HEK293T (cell line): ENCODE measurements at regions not wholly inside any gene's neighbourhood (a gene's known extent, or its start where the extent isn't known, plus 50 kb on each side); places are given as distances from the start of the nearest gene placed in this dataset.
"Not testable (repeated sequence)": the region's sequence is repeated elsewhere in the genome, so short reads cannot be mapped to it uniquely, and the experiment has no call there.

ENCODE experiments used
- CTCF ChIA-PET: fragments of 350-600 bp; formaldehyde crosslinking; extraction: SDS; loops from one replicate; lab custom pipeline; 2021; ENCODE audit warnings: antibody characterized with exemption, inconsistent platforms; lab: Yijun Ruan, JAX
- POLR2A ChIA-PET: fragments of 350-600 bp; formaldehyde crosslinking; extraction: SDS; loops from one replicate; lab custom pipeline; 2020; ENCODE audit warnings: antibody characterized with exemption, inconsistent platforms; lab: Yijun Ruan, JAX
- DNase-seq: peaks from one replicate; pipeline ENCODE4 v3.0.0; 2012; ENCODE audit warnings: mixed read lengths; ENCODE audit errors: extremely low spot score
- ARNT ChIP-seq: fragments of 450-650 bp; IDR thresholded peaks from 2 replicates; pipeline ENCODE4 v1.6.1; 2017; ENCODE audit warnings: mild to moderate bottlenecking
- BHLHE40 ChIP-seq: fragments of 450-650 bp; IDR thresholded peaks from 2 replicates; pipeline ENCODE4 v1.6.1; 2016; ENCODE audit warnings: mild to moderate bottlenecking, moderate library complexity, borderline replicate concordance
- CTBP1 ChIP-seq: fragments of 450-650 bp; IDR thresholded peaks from 2 replicates; pipeline ENCODE4 v1.6.1; 2016; ENCODE audit warnings: borderline replicate concordance
- ELF4 ChIP-seq: fragments of 450-650 bp; IDR thresholded peaks from 2 replicates; pipeline ENCODE4 v1.6.1; 2017; ENCODE audit warnings: antibody characterized with exemption
- FOXA1 ChIP-seq: fragments of 450-650 bp; IDR thresholded peaks from 2 replicates; pipeline ENCODE4 v1.6.1; 2016; ENCODE audit warnings: mild to moderate bottlenecking
- FOXK2 ChIP-seq: fragments of 450-650 bp; IDR thresholded peaks from 2 replicates; pipeline ENCODE4 v1.6.1; 2016; ENCODE audit warnings: mild to moderate bottlenecking
- FOXM1 ChIP-seq: fragments of 450-650 bp; IDR thresholded peaks from 2 replicates; pipeline ENCODE4 v1.6.1; 2017; ENCODE audit warnings: mild to moderate bottlenecking, borderline replicate concordance
- HDGF ChIP-seq: fragments of 450-650 bp; IDR thresholded peaks from 2 replicates; pipeline ENCODE4 v1.6.1; 2017; ENCODE audit warnings: antibody characterized with exemption, borderline replicate concordance
- L3MBTL2 ChIP-seq: fragments of 450-650 bp; conservative IDR thresholded peaks from 2 replicates; pipeline ENCODE4 v1.6.1; 2016; ENCODE audit warnings: mild to moderate bottlenecking
- LEF1 ChIP-seq: fragments of 450-650 bp; IDR thresholded peaks from 2 replicates; pipeline ENCODE4 v1.6.1; 2017; ENCODE audit warnings: mild to moderate bottlenecking, borderline replicate concordance
- NFRKB ChIP-seq: fragments of 450-650 bp; IDR thresholded peaks from 2 replicates; pipeline ENCODE4 v1.6.1; 2016; ENCODE audit warnings: mild to moderate bottlenecking, moderate library complexity
- PKNOX1 ChIP-seq: fragments of 450-650 bp; IDR thresholded peaks from 2 replicates; pipeline ENCODE4 v1.6.1; 2016
- SP1 ChIP-seq: fragments of 450-650 bp; IDR thresholded peaks from 2 replicates; pipeline ENCODE4 v1.6.1; 2017
- SUZ12 ChIP-seq: fragments of 450-650 bp; IDR thresholded peaks from 2 replicates; pipeline ENCODE4 v1.6.1; 2016; ENCODE audit warnings: mild to moderate bottlenecking
- TARDBP ChIP-seq: fragments of 450-650 bp; IDR thresholded peaks from 2 replicates; pipeline ENCODE4 v1.6.1; 2016
- ZNF384 ChIP-seq: fragments of 450-650 bp; IDR thresholded peaks from 2 replicates; pipeline ENCODE4 v1.6.1; 2016

- DNase-seq = no peak
- ChIA-PET CTCF (no interaction called here), POLR2A (no interaction called here)
- TF ChIP-seq LEF1 = no peak
These were observed 306.5 kb downstream of the GATA3 start for GRCh38 chr10:8360814-8361509.

- ChIA-PET CTCF (no interaction called here), POLR2A (no interaction called here)
- no peak for DNase-seq
- TF ChIP-seq CTBP1 (no peak), ARNT (no peak), L3MBTL2 (no peak), FOXK2 (no peak), ELF4 (no peak), TARDBP (no peak), BHLHE40 (no peak), HDGF (no peak), PKNOX1 (no peak), NFRKB (no peak)
These were observed 307.0 kb downstream of the GATA3 start for GRCh38 chr10:8361510-8361844.

- DNase-seq = no peak
- CTCF ChIA-PET = interaction anchor here (0.6 kb wide), 1 partner anchor 1102 kb away, joined by 3 read pairs; no protein-coding TSS in a partner anchor
- POLR2A ChIA-PET = no interaction called here
- no peak for TF ChIP-seq ARNT
- TF ChIP-seq L3MBTL2 = no peak
- no peak for TF ChIP-seq CTBP1
These were observed 311.7 kb downstream of the GATA3 start for GRCh38 chr10:8365935-8366911.

- CTCF ChIA-PET, POLR2A ChIA-PET, DNase-seq: not testable (repeated sequence)
These were observed 313.4 kb downstream of the GATA3 start for GRCh38 chr10:8367672-8368411.

- no peak for TF ChIP-seq ZNF384
- no peak for TF ChIP-seq SP1
- no peak for TF ChIP-seq L3MBTL2
- TF ChIP-seq FOXA1 = no peak
- no peak for TF ChIP-seq CTBP1
- TF ChIP-seq BHLHE40 = no peak
- no peak for TF ChIP-seq NFRKB
- no peak for TF ChIP-seq ARNT
- no peak for DNase-seq
- ChIA-PET CTCF (interaction anchor here (0.7 kb wide), 1 partner anchor 15 kb away, joined by 3 read pairs; no protein-coding TSS in a partner anchor), POLR2A (no interaction called here)
These were observed 315.2 kb downstream of the GATA3 start for GRCh38 chr10:8369666-8370065.

- TF ChIP-seq CTBP1 (no peak), BHLHE40 (no peak), SUZ12 (no peak), PKNOX1 (no peak), L3MBTL2 (no peak), ARNT (no peak), TARDBP (no peak), FOXA1 (no peak), LEF1 (no peak), HDGF (no peak), ELF4 (no peak), NFRKB (no peak), SP1 (no peak), ZNF384 (no peak), FOXM1 (no peak), FOXK2 (no peak)
- CTCF ChIA-PET = no interaction called here
These were observed 319.8 kb downstream of the GATA3 start for GRCh38 chr10:8374334-8374733.

GRCh38 chr10:8375137-8375536 lies 320.6 kb downstream of the GATA3 start:
- POLR2A ChIA-PET = no interaction called here
- TF ChIP-seq BHLHE40 = no peak
- TF ChIP-seq SP1 = no peak
- no peak for TF ChIP-seq FOXK2
- TF ChIP-seq ELF4 = no peak
- no peak for TF ChIP-seq HDGF
- no peak for TF ChIP-seq SUZ12
- no peak for TF ChIP-seq PKNOX1
- TF ChIP-seq LEF1 = no peak
- TF ChIP-seq TARDBP = no peak
- TF ChIP-seq FOXA1 = no peak
- TF ChIP-seq L3MBTL2 = no peak
- no peak for TF ChIP-seq CTBP1
- TF ChIP-seq FOXM1 = no peak
- TF ChIP-seq NFRKB = no peak
- no peak for DNase-seq
- CTCF ChIA-PET = no interaction called here

More at GRCh38 chr10:8374334-8374733, 319.8 kb downstream of the GATA3 start:
- DNase-seq = no peak
- POLR2A ChIA-PET = no interaction called here
